ENCODE measurements at regions not wholly inside any gene's neighbourhood (a gene's known extent, or its start where the extent isn't known, plus 50 kb on each side); places are given as distances from the start of the nearest gene placed in this dataset.

- no peak overlapping the region for H3K4me3 ChIP-seq (ENCODE audit: low read depth in 2 of 2, low read length in 2 of 2)
- in situ Hi-C loops (cut with HindIII; ENCODE audit: low pct_unique_long_range_greater_than_20kb, low sequenced_read_pairs) (no loop called here), intact Hi-C loops (cut with micrococcal nuclease; ENCODE audit: unreplicated experiment) (no loop called here)
- H3K36me3 ChIP-seq (ENCODE audit: control insufficient read depth, insufficient read depth, low read length) = no peaks in the 10 kb centered on the region
- no TSS peak for BruUV-seq (replicated peaks)
- ChIA-PET CTCF (no interaction called here), POLR2A (no interaction called here)
- H3K9me3 ChIP-seq (ENCODE audit: control insufficient read depth, insufficient read depth, low read depth, low read length) = no peaks in the 10 kb centered on the region
- no peak for ATAC-seq
- no peak for TF ChIP-seq SIN3A (IDR thresholded peaks at IDR 0.05; ENCODE audit: borderline replicate concordance, insufficient read depth, low read depth, low read length)
- no peak for TF ChIP-seq POLR2AphosphoS5 (IDR thresholded peaks at IDR 0.05; ENCODE audit: low read depth, low read length)
- TF ChIP-seq REST (IDR thresholded peaks at IDR 0.05; ENCODE audit: insufficient read depth in 1 of 2, low read depth in 2 of 2, low read length in 1 of 2) = no peak
- TF ChIP-seq CTCF (IDR thresholded peaks at IDR 0.05) = no peak
- no peak for TF ChIP-seq TCF7L2 (IDR thresholded peaks at IDR 0.05; ENCODE audit: low read depth, low read length)
- no peak for DNase-seq (ENCODE audit: low read depth, low spot score)
- H3K27ac ChIP-seq (ENCODE audit: low read length) = no peak overlapping the region
- no peaks in the 10 kb centered on the region for H3K27me3 ChIP-seq (ENCODE audit: control insufficient read depth, insufficient read depth, low read length)
- no peaks in the 10 kb centered on the region for H3K4me1 ChIP-seq (ENCODE audit: control insufficient read depth, insufficient read depth, low read length)
Observed at GRCh38 chr13:38440666-38441065, 91.0 kb downstream of the UFM1 start.

- H3K9me3 ChIP-seq (ENCODE audit: control insufficient read depth, insufficient read depth, low read depth, low read length) = no peaks in the 10 kb centered on the region
- ChIA-PET POLR2A (no interaction called here), CTCF (no interaction called here)
- H3K27ac ChIP-seq (ENCODE audit: low read length) = no peak overlapping the region
- TF ChIP-seq TCF7L2 (IDR thresholded peaks at IDR 0.05; ENCODE audit: low read depth, low read length) (no peak), REST (IDR thresholded peaks at IDR 0.05; ENCODE audit: insufficient read depth in 1 of 2, low read depth in 2 of 2, low read length in 1 of 2) (no peak), CTCF (IDR thresholded peaks at IDR 0.05) (no peak), POLR2AphosphoS5 (IDR thresholded peaks at IDR 0.05; ENCODE audit: low read depth, low read length) (no peak), SIN3A (IDR thresholded peaks at IDR 0.05; ENCODE audit: borderline replicate concordance, insufficient read depth, low read depth, low read length) (no peak)
- intact Hi-C loops (cut with micrococcal nuclease; ENCODE audit: unreplicated experiment) (no loop called here), in situ Hi-C loops (cut with HindIII; ENCODE audit: low pct_unique_long_range_greater_than_20kb, low sequenced_read_pairs) (no loop called here)
- H3K4me3 ChIP-seq (ENCODE audit: low read depth in 2 of 2, low read length in 2 of 2) = no peak overlapping the region
- no peaks in the 10 kb centered on the region for H3K27me3 ChIP-seq (ENCODE audit: control insufficient read depth, insufficient read depth, low read length)
- H3K4me1 ChIP-seq (ENCODE audit: control insufficient read depth, insufficient read depth, low read length) = no peaks in the 10 kb centered on the region
- BruUV-seq (replicated peaks) = no TSS peak
- no peak for ATAC-seq
- H3K36me3 ChIP-seq (ENCODE audit: control insufficient read depth, insufficient read depth, low read length) = no peaks in the 10 kb centered on the region
- DNase-seq (ENCODE audit: low read depth, low spot score) = no peak
Observed at GRCh38 chr13:38444904-38445303, 95.3 kb downstream of the UFM1 start.
